K562 (cell line): ENCODE measurements at regions not wholly inside any gene's neighbourhood (a gene's known extent, or its start where the extent isn't known, plus 50 kb on each side); places are given as distances from the start of the nearest gene placed in this dataset.

Source experiments
- ATAC-seq: fragments of 200-7000 bp; cut with Tn5 transposase; 3 replicates; pipeline ENCODE4 v1.9.1; 2020; ENCODE audit warnings: moderate library complexity
- BruUV-seq: library from RNA; stranded (reverse); fragments of 400-500 nt; replicated peaks from 2 replicates; lab custom pipeline; 2021; lab: Mats Ljungman, UMichigan
- CTCF ChIA-PET: fragments of 300-600 bp; formaldehyde crosslinking; extraction: SDS; loops from one replicate; lab custom pipeline; 2021; ENCODE audit warnings: low intra/inter-chr PET ratio; lab: Yijun Ruan, JAX
- POLR2A ChIA-PET: fragments of 300-600, 350-650 bp; sonication (Branson Sonifier 250); formaldehyde crosslinking; extraction: SDS; loops from one replicate; lab custom pipeline; 2021; ENCODE audit warnings: antibody characterized with exemption, inconsistent platforms; lab: Yijun Ruan, JAX
- DNase-seq, 4 experiments: peaks; one replicate each; pipeline versions ENCODE4 v3.0.0 to v3.0.0-alpha.2; 2011 to 2018; ENCODE audit warnings: low spot score in 3 of 4, mixed read lengths in 3 of 4; ENCODE audit errors: extremely low read depth in 1 of 4
- FAIRE-seq: peaks from 2 replicates; lab custom pipeline; 2011; peaks lifted over from hg19 to GRCh38; lab: Jason Lieb, UNC
- H2AFZ ChIP-seq: 2 replicates; pipeline ENCODE4 v1.6.0; 2011; ENCODE audit warnings: low read depth, low read length, control low read depth, inconsistent platforms
- H3K27ac ChIP-seq: fragments of 200-600 bp; 3 replicates; pipeline ENCODE4 v1.8.0; 2011; ENCODE audit warnings: low read depth, mild to moderate bottlenecking, control low read depth, inconsistent platforms, low read length, moderate library complexity, mixed read lengths; ENCODE audit errors: extremely low read depth
- H3K27me3 ChIP-seq, 2 experiments: fragments of 300-600 bp in 1 of 2; 2 replicates in 1 of 2; 3 replicates in 1 of 2; pipeline versions ENCODE4 v1.6.0 to v1.8.0; 2011; ENCODE audit warnings: inconsistent platforms in 2 of 2, low read length in 2 of 2, mild to moderate bottlenecking in 1 of 2, mixed read lengths in 1 of 2, moderate library complexity in 1 of 2; ENCODE audit not compliant: control insufficient read depth in 2 of 2, insufficient read depth in 2 of 2
- H3K36me3 ChIP-seq: fragments of 300-600 bp; 3 replicates; pipeline ENCODE4 v1.8.0; 2011; ENCODE audit warnings: mild to moderate bottlenecking, low read length, inconsistent platforms; ENCODE audit not compliant: control insufficient read depth, insufficient read depth
- H3K4me1 ChIP-seq, 2 experiments: fragments of 200-600 bp in 1 of 2; replicated peaks in 1 of 2; 2 replicates in 1 of 2; 3 replicates in 1 of 2; pipeline versions ENCODE4 v1.5.1 to v1.8.0; 2011; ENCODE audit warnings: inconsistent platforms in 2 of 2, low read length in 2 of 2, mild to moderate bottlenecking in 1 of 2, mixed read lengths in 1 of 2, moderate library complexity in 1 of 2; ENCODE audit not compliant: control insufficient read depth in 2 of 2, insufficient read depth in 2 of 2
- H3K4me2 ChIP-seq: 2 replicates; pipeline ENCODE4 v1.6.1; 2011; ENCODE audit warnings: low read length, control low read depth, inconsistent platforms, mixed read lengths; ENCODE audit not compliant: insufficient read depth
- H3K4me3 ChIP-seq: fragments of 200-600 bp; sonication (generic), shearing (Covaris generic); 2 replicates; pipeline ENCODE4 v1.5.1; 2016; ENCODE audit warnings: control low read depth, inconsistent platforms
- H3K79me2 ChIP-seq: fragments of 200-600 bp; 3 replicates; pipeline ENCODE4 v1.8.0; 2011; ENCODE audit warnings: low read length, inconsistent platforms; ENCODE audit not compliant: control insufficient read depth, insufficient read depth
- H3K9ac ChIP-seq, 2 experiments: 2 replicates each; pipeline versions ENCODE4 v1.6.0 to v1.6.1; 2011; ENCODE audit warnings: low read depth in 2 of 2, low read length in 2 of 2, control low read depth in 1 of 2, inconsistent platforms in 1 of 2, mild to moderate bottlenecking in 1 of 2, mixed read lengths in 1 of 2; ENCODE audit not compliant: insufficient read depth in 1 of 2
- H3K9me1 ChIP-seq: one replicate; pipeline ENCODE4 v1.6.0; 2011; ENCODE audit warnings: inconsistent platforms, mild to moderate bottlenecking, low read length, moderate library complexity; ENCODE audit not compliant: control insufficient read depth, insufficient read depth
- H3K9me3 ChIP-seq: replicated peaks from 2 replicates; pipeline ENCODE4 v1.5.1; 2011; ENCODE audit warnings: low read depth, low read length, inconsistent platforms; ENCODE audit not compliant: control insufficient read depth, insufficient read depth
- H4K20me1 ChIP-seq: replicated peaks from 2 replicates; pipeline ENCODE4 v1.6.1; 2011; ENCODE audit warnings: low read length, inconsistent platforms, mixed read lengths; ENCODE audit not compliant: control insufficient read depth, insufficient read depth
- NELFE ChIP-seq: IDR thresholded peaks from 2 replicates; pipeline ENCODE4 v1.6.1; 2011; ENCODE audit warnings: mild to moderate bottlenecking; ENCODE audit not compliant: insufficient read depth, insufficient read length
- RFX1 ChIP-seq: fragments of 450-650 bp; IDR thresholded peaks from 2 replicates; pipeline ENCODE4 v1.6.1; 2016; ENCODE audit warnings: mild to moderate bottlenecking, moderate library complexity
- RNF219 ChIP-seq: fragments of 250-450 bp; sonication (Bioruptor Pico); IDR thresholded peaks from 2 replicates; pipeline ENCODE4 v1.5.0; 2022; ENCODE audit warnings: mild to moderate bottlenecking
- in situ Hi-C: fragments of 300-500 bp; cut with MboI; formaldehyde crosslinking; loops from 4 replicates; pipeline ENCODE4 v1.15.0; 2018; ENCODE audit warnings: inconsistent platforms, mixed read lengths
- intact Hi-C: fragments of 100-400 bp; cut with micrococcal nuclease; formaldehyde crosslinking; loops from 2 replicates; pipeline ENCODE4 v1.14.2; 2022

- Histone ChIP-seq H3K9me1 (no peaks in the 10 kb centered on the region), H3K9ac (no peak overlapping the region), H3K79me2 (no peaks in the 10 kb centered on the region), H2AFZ (no peak overlapping the region), H3K4me2 (no peak overlapping the region), H3K27ac (no peak overlapping the region), H3K27me3 (peaks cover 0 to 11% of the 10 kb centered on the region in 2 experiments; a peak in 1 of 5 replicates), H3K9me3 (no peaks in the 10 kb centered on the region), H3K4me1 (no peaks in the 10 kb centered on the region), H3K36me3 (no peaks in the 10 kb centered on the region), H4K20me1 (no peaks in the 10 kb centered on the region), H3K4me3 (no peak overlapping the region)
- CTCF ChIA-PET: no interaction called here
- POLR2A ChIA-PET: no interaction called here
- no TSS peak for BruUV-seq
- intact Hi-C loops (no loop called here), in situ Hi-C loops (no loop called here)
- FAIRE-seq (no peak), ATAC-seq (no peak), DNase-seq (no peak)
- TF ChIP-seq RFX1 (no peak), NELFE (no peak), RNF219 (no peak)
- TF ChIP-seq, all 486 proteins: peak for 0
Observed at GRCh38 chr7:121452389-121452788, 56.3 kb upstream of the FAM3C start.
